HG03575 (cell line): ENCODE measurements at regions not wholly inside any gene's neighbourhood (a gene's known extent, or its start where the extent isn't known, plus 50 kb on each side); places are given as distances from the start of the nearest gene placed in this dataset.
A peak's percentile ranks its signal among the peaks of the same experiment; 100 is the strongest.
"Not testable (repeated sequence)": the region's sequence is repeated elsewhere in the genome, so short reads cannot be mapped to it uniquely, and the experiment has no call there.

Experiments
- ATAC-seq: cut with Tn5 transposase; IDR thresholded peaks from one replicate; pipeline ENCODE4 v1.9.1; 2021; ENCODE audit not compliant: unreplicated experiment, insufficient number of reproducible peaks, low FRiP score; ENCODE audit errors: extremely low read depth

GRCh38 chr3:35849496-35849895 lies 210.2 kb downstream of the ARPP21 start:
- no peak for ATAC-seq

- ATAC-seq = no peak
Measured at GRCh38 chr3:35849963-35850362, 210.6 kb downstream of the ARPP21 start.

- peak; percentile 91 for ATAC-seq
Measured at GRCh38 chr3:35857004-35857403, 217.7 kb downstream of the ARPP21 start.

GRCh38 chr3:35862057-35862456 lies 222.7 kb downstream of the ARPP21 start:
- ATAC-seq = no peak

GRCh38 chr3:35864871-35865270 lies 225.5 kb downstream of the ARPP21 start:
- no peak for ATAC-seq

- no peak for ATAC-seq
Measured at GRCh38 chr3:35867791-35868190, 228.5 kb downstream of the ARPP21 start.

GRCh38 chr3:35871009-35871408 lies 231.7 kb downstream of the ARPP21 start:
- no peak for ATAC-seq

GRCh38 chr3:35883929-35884328 lies 244.6 kb downstream of the ARPP21 start:
- no peak for ATAC-seq

GRCh38 chr3:35894735-35895134 lies 255.4 kb downstream of the ARPP21 start:
- no peak for ATAC-seq

GRCh38 chr3:35899245-35899644 lies 259.9 kb downstream of the ARPP21 start:
- no peak for ATAC-seq

GRCh38 chr3:35900079-35900478 lies 260.8 kb downstream of the ARPP21 start:
- ATAC-seq = no peak

GRCh38 chr3:35908366-35909232 lies 269.3 kb downstream of the ARPP21 start:
- no peak for ATAC-seq

- no peak for ATAC-seq
Measured at GRCh38 chr3:35919160-35919559, 279.8 kb downstream of the ARPP21 start.

GRCh38 chr3:35921718-35922117 lies 282.4 kb downstream of the ARPP21 start:
- ATAC-seq = no peak

GRCh38 chr3:35924070-35924469 lies 284.7 kb downstream of the ARPP21 start:
- ATAC-seq = not testable (repeated sequence)

- ATAC-seq = no peak
Measured at GRCh38 chr3:35927441-35927840, 288.1 kb downstream of the ARPP21 start.

GRCh38 chr3:35929158-35929557 lies 289.8 kb downstream of the ARPP21 start:
- no peak for ATAC-seq

GRCh38 chr3:35931867-35932266 lies 292.5 kb downstream of the ARPP21 start:
- ATAC-seq = no peak

- no peak for ATAC-seq
Measured at GRCh38 chr3:35932995-35933394, 293.7 kb downstream of the ARPP21 start.

GRCh38 chr3:35936571-35936970 lies 297.2 kb downstream of the ARPP21 start:
- ATAC-seq = no peak
